ENCODE measurements at regions not wholly inside any gene's neighbourhood (a gene's known extent, or its start where the extent isn't known, plus 50 kb on each side); places are given as distances from the start of the nearest gene placed in this dataset.
"Not testable (repeated sequence)": the region's sequence is repeated elsewhere in the genome, so short reads cannot be mapped to it uniquely, and the experiment has no call there.

GRCh38 chrX:3504916-3505315, 158.5 kb upstream of the MXRA5 start:
- Histone ChIP-seq H3K4me1 (ENCODE audit: low read depth) (no peaks in the 10 kb centered on the region), H3K36me3 (no peaks in the 10 kb centered on the region), H3K27me3 (no peaks in the 10 kb centered on the region), H3K4me3 (no peak overlapping the region), H3K9me3 (ENCODE audit: low read depth) (no peaks in the 10 kb centered on the region), H3K27ac (no peak overlapping the region)
- TF ChIP-seq CTCF (IDR thresholded peaks at IDR 0.05; ENCODE audit: low read depth, low read length) = no peak
- no peak for DNase-seq (ENCODE audit: low read depth in 1 of 2, low spot score in 1 of 2)

GRCh38 chrX:3501833-3502535, 155.5 kb upstream of the MXRA5 start:
- H3K4me1 ChIP-seq (ENCODE audit: low read depth) = no peaks in the 10 kb centered on the region
- H3K36me3 ChIP-seq = no peaks in the 10 kb centered on the region
- no peak for TF ChIP-seq CTCF (IDR thresholded peaks at IDR 0.05; ENCODE audit: low read depth, low read length)
- H3K9me3 ChIP-seq (ENCODE audit: low read depth) = no peaks in the 10 kb centered on the region
- DNase-seq (ENCODE audit: low read depth in 1 of 2, low spot score in 1 of 2) = peak in 1 of 2 donors; percentile 66
- H3K4me3 ChIP-seq = no peak overlapping the region
- no peak overlapping the region for H3K27ac ChIP-seq
- no peaks in the 10 kb centered on the region for H3K27me3 ChIP-seq

- not testable (repeated sequence) for H3K27me3 ChIP-seq; H3K27ac ChIP-seq; H3K36me3 ChIP-seq; H3K4me3 ChIP-seq; H3K4me1 ChIP-seq (ENCODE audit: low read depth); H3K9me3 ChIP-seq (ENCODE audit: low read depth); DNase-seq (ENCODE audit: low read depth in 1 of 2, low spot score in 1 of 2)
Observed at GRCh38 chrX:3495836-3496769, 149.7 kb upstream of the MXRA5 start.

GRCh38 chrX:3493605-3494004, 147.2 kb upstream of the MXRA5 start:
- Histone ChIP-seq H3K4me1 (ENCODE audit: low read depth) (no peaks in the 10 kb centered on the region), H3K27me3 (no peaks in the 10 kb centered on the region), H3K27ac (no peak overlapping the region), H3K9me3 (ENCODE audit: low read depth) (no peaks in the 10 kb centered on the region), H3K4me3 (no peak overlapping the region), H3K36me3 (no peaks in the 10 kb centered on the region)
- DNase-seq (ENCODE audit: low read depth in 1 of 2, low spot score in 1 of 2) = no peak
- no peak for TF ChIP-seq CTCF (IDR thresholded peaks at IDR 0.05; ENCODE audit: low read depth, low read length)

DNA sequence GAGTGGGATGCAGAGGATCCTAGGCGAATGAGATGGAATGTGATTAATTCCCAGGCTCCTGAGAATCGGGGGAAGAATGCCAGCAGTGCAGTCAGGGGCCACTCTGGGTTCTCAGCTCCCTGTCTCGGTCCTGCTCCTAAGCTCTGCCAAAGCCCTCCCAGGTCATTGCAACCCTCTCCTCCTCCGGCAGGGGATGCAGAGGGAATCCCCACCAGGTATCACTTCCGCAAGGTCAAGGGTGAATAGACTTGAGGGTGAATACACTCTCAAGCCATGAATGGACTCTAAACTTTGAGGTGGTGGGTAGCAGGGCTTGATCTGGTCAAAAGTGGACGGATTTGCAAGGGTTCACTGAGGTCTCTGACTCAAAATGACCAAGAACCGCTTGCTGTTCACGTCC, 139.3 kb upstream of the MXRA5 start:
- TF ChIP-seq CTCF (IDR thresholded peaks at IDR 0.05; ENCODE audit: low read depth, low read length) = no peak
- Histone ChIP-seq H3K4me3 (no peak overlapping the region), H3K36me3 (no peaks in the 10 kb centered on the region), H3K27me3 (peaks cover 12% of the 10 kb centered on the region), H3K9me3 (ENCODE audit: low read depth) (no peaks in the 10 kb centered on the region), H3K4me1 (ENCODE audit: low read depth) (no peaks in the 10 kb centered on the region), H3K27ac (no peak overlapping the region)
- no peak for DNase-seq (ENCODE audit: low read depth in 1 of 2, low spot score in 1 of 2)

DNA sequence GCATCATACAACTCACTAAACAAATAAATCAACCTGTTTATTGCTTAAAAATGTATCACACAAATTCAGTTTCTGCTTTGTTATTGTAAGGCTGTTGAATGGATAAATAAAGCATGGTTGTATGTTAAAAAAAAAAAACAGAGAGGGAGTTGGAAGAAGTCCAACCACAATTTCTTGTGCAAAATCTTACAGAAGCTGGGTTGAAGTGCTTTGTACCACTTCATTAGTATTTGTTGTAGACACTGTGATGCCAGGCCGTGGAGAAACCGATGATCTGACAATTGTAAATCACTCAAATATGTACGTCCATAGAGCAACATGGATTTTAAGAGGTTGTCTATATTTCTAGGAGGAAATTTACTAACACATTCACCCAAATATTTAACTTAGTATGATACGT, 132.6 kb upstream of the MXRA5 start:
- H3K36me3 ChIP-seq = no peaks in the 10 kb centered on the region
- H3K4me1 ChIP-seq (ENCODE audit: low read depth) = no peaks in the 10 kb centered on the region
- H3K27ac ChIP-seq = no peak overlapping the region
- DNase-seq (ENCODE audit: low read depth in 1 of 2, low spot score in 1 of 2) = no peak
- H3K4me3 ChIP-seq = no peak overlapping the region
- H3K9me3 ChIP-seq (ENCODE audit: low read depth) = no peaks in the 10 kb centered on the region
- H3K27me3 ChIP-seq = no peaks in the 10 kb centered on the region
- TF ChIP-seq CTCF (IDR thresholded peaks at IDR 0.05; ENCODE audit: low read depth, low read length) = no peak
